ENCODE measurements at regions not wholly inside any gene's neighbourhood (a gene's known extent, or its start where the extent isn't known, plus 50 kb on each side); places are given as distances from the start of the nearest gene placed in this dataset.

DNA sequence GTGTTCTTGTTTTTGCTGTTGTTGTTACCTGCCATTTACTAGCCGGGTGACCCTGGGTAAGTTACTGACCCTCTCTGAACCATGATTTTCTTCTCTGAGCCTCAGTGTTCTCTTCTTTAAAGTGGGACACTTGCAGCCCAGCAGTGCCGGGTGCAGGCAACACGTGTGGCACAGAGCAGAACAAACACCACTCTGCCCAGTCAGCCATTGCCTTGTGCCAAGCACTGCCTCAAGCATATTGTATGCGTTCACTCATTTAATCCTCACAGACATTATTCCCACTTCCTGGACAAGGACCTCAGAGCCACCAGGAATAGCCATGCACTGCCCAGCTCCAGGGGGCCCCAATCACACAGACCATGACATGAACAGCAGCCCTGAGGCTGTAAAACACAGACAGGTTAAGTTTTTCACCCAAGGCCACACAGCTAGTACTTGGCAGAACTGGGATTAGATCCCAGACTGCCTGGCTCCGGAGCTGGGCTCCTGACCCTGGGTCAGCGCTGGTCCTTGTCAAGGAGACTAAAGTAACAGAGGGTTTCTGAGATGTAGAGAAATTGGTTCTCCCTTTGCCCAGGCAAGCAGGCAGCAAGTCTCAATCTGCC, 74.0 kb upstream of the PTPN1 start:
- TF ChIP-seq, protein P1, sequence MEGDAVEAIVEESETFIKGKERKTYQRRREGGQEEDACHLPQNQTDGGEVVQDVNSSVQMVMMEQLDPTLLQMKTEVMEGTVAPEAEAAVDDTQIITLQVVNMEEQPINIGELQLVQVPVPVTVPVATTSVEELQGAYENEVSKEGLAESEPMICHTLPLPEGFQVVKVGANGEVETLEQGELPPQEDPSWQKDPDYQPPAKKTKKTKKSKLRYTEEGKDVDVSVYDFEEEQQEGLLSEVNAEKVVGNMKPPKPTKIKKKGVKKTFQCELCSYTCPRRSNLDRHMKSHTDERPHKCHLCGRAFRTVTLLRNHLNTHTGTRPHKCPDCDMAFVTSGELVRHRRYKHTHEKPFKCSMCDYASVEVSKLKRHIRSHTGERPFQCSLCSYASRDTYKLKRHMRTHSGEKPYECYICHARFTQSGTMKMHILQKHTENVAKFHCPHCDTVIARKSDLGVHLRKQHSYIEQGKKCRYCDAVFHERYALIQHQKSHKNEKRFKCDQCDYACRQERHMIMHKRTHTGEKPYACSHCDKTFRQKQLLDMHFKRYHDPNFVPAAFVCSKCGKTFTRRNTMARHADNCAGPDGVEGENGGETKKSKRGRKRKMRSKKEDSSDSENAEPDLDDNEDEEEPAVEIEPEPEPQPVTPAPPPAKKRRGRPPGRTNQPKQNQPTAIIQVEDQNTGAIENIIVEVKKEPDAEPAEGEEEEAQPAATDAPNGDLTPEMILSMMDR (IDR thresholded peaks at IDR 0.05; ENCODE audit: insufficient read depth, low read length, poor library complexity, severe bottlenecking) = no peak
- no peak for TF ChIP-seq EZH2phosphoT487 (conservative IDR thresholded peaks at IDR 0.05; ENCODE audit: low read length)

All from SU-DHL-6 (cell line).